ENCODE measurements at regions not wholly inside any gene's neighbourhood (a gene's known extent, or its start where the extent isn't known, plus 50 kb on each side); places are given as distances from the start of the nearest gene placed in this dataset.
"Not testable (repeated sequence)": the region's sequence is repeated elsewhere in the genome, so short reads cannot be mapped to it uniquely, and the experiment has no call there.

- CTCF ChIA-PET: no interaction called here
- Mint-ChIP-seq H3K27me3 (ENCODE audit: unreplicated experiment) (no peaks in the 10 kb centered on the region), H3K4me1 (ENCODE audit: low read depth, unreplicated experiment) (no peaks in the 10 kb centered on the region), H3K9me3 (ENCODE audit: low read depth, unreplicated experiment) (peaks cover 9% of the 10 kb centered on the region), H3K4me3 (ENCODE audit: low read depth, unreplicated experiment) (no peak overlapping the region), H3K27ac (ENCODE audit: unreplicated experiment) (no peak overlapping the region), H3K36me3 (ENCODE audit: insufficient read depth, unreplicated experiment) (no peaks in the 10 kb centered on the region)
- intact Hi-C loops (cut with micrococcal nuclease; ENCODE audit: unreplicated experiment): no loop called here
- TF ChIP-seq CTCF (IDR thresholded peaks at IDR 0.05; ENCODE audit: unreplicated experiment): no peak
- no TSS peak for BruUV-seq (replicated peaks)
- DNase-seq: no peak
Measured at GRCh38 chr4:61003301-61003700, 196.8 kb upstream of the ADGRL3 start.

GRCh38 chr4:61004651-61005170 is 195.4 kb upstream of the ADGRL3 start:
- DNase-seq: no peak
- Mint-ChIP-seq H3K9me3 (ENCODE audit: low read depth, unreplicated experiment) (peaks cover 9% of the 10 kb centered on the region), H3K27ac (ENCODE audit: unreplicated experiment) (no peak overlapping the region), H3K4me3 (ENCODE audit: low read depth, unreplicated experiment) (no peak overlapping the region), H3K36me3 (ENCODE audit: insufficient read depth, unreplicated experiment) (no peaks in the 10 kb centered on the region), H3K27me3 (ENCODE audit: unreplicated experiment) (no peaks in the 10 kb centered on the region), H3K4me1 (ENCODE audit: low read depth, unreplicated experiment) (no peaks in the 10 kb centered on the region)
- CTCF ChIA-PET: no interaction called here
- intact Hi-C loops (cut with micrococcal nuclease; ENCODE audit: unreplicated experiment): no loop called here
- no peak for TF ChIP-seq CTCF (IDR thresholded peaks at IDR 0.05; ENCODE audit: unreplicated experiment)
- BruUV-seq (replicated peaks): no TSS peak

- no TSS peak for BruUV-seq (replicated peaks)
- DNase-seq: no peak
- no peak overlapping the region for H3K27ac Mint-ChIP-seq (ENCODE audit: unreplicated experiment)
- intact Hi-C loops (cut with micrococcal nuclease; ENCODE audit: unreplicated experiment): no loop called here
- H3K9me3 Mint-ChIP-seq (ENCODE audit: low read depth, unreplicated experiment): peaks cover 3% of the 10 kb centered on the region
- H3K4me3 Mint-ChIP-seq (ENCODE audit: low read depth, unreplicated experiment): no peak overlapping the region
- no peaks in the 10 kb centered on the region for H3K27me3 Mint-ChIP-seq (ENCODE audit: unreplicated experiment)
- H3K36me3 Mint-ChIP-seq (ENCODE audit: insufficient read depth, unreplicated experiment): no peaks in the 10 kb centered on the region
- CTCF ChIA-PET: no interaction called here
- no peak for TF ChIP-seq CTCF (IDR thresholded peaks at IDR 0.05; ENCODE audit: unreplicated experiment)
- H3K4me1 Mint-ChIP-seq (ENCODE audit: low read depth, unreplicated experiment): no peaks in the 10 kb centered on the region
Measured at GRCh38 chr4:61011051-61011450, 189.1 kb upstream of the ADGRL3 start.

GRCh38 chr4:61011936-61012335 is 188.2 kb upstream of the ADGRL3 start:
- intact Hi-C loops (cut with micrococcal nuclease; ENCODE audit: unreplicated experiment); BruUV-seq (replicated peaks); H3K36me3 Mint-ChIP-seq (ENCODE audit: insufficient read depth, unreplicated experiment); H3K27ac Mint-ChIP-seq (ENCODE audit: unreplicated experiment); H3K9me3 Mint-ChIP-seq (ENCODE audit: low read depth, unreplicated experiment); H3K4me1 Mint-ChIP-seq (ENCODE audit: low read depth, unreplicated experiment); CTCF ChIA-PET; DNase-seq; H3K27me3 Mint-ChIP-seq (ENCODE audit: unreplicated experiment); H3K4me3 Mint-ChIP-seq (ENCODE audit: low read depth, unreplicated experiment): not testable (repeated sequence)

GRCh38 chr4:61024610-61025009 is 175.5 kb upstream of the ADGRL3 start:
- Mint-ChIP-seq H3K27ac (ENCODE audit: unreplicated experiment) (no peak overlapping the region), H3K9me3 (ENCODE audit: low read depth, unreplicated experiment) (peaks cover 4% of the 10 kb centered on the region), H3K27me3 (ENCODE audit: unreplicated experiment) (no peaks in the 10 kb centered on the region), H3K36me3 (ENCODE audit: insufficient read depth, unreplicated experiment) (no peaks in the 10 kb centered on the region), H3K4me1 (ENCODE audit: low read depth, unreplicated experiment) (no peaks in the 10 kb centered on the region), H3K4me3 (ENCODE audit: low read depth, unreplicated experiment) (no peak overlapping the region)
- CTCF ChIA-PET: interaction anchor here (0.5 kb wide), 1 partner anchor 37 kb away, joined by 3 read pairs; no protein-coding TSS in a partner anchor
- intact Hi-C loops (cut with micrococcal nuclease; ENCODE audit: unreplicated experiment): no loop called here
- no peak for TF ChIP-seq CTCF (IDR thresholded peaks at IDR 0.05; ENCODE audit: unreplicated experiment)
- no TSS peak for BruUV-seq (replicated peaks)
- DNase-seq: no peak

All from Calu3 (cell line).